Activated T-helper 17 cell treated with anti-CD3 and anti-CD28 coated beads, Interleukin-2, amount 50 U/mL, for 72 hours (primary cell): ENCODE measurements at regions not wholly inside any gene's neighbourhood (a gene's known extent, or its start where the extent isn't known, plus 50 kb on each side); places are given as distances from the start of the nearest gene placed in this dataset.
"Not testable (repeated sequence)": the region's sequence is repeated elsewhere in the genome, so short reads cannot be mapped to it uniquely, and the experiment has no call there.

ENCODE experiments used
- ATAC-seq: fragments of 150-1000 bp; cut with Tn5 transposase; replicated peaks from 2 replicates; pipeline ENCODE4 v1.10.0; 2021; ENCODE audit warnings: mild to moderate bottlenecking, moderate library complexity
- H3K27ac Mint-ChIP-seq: one replicate; pipeline ENCODE4 v1.8.0; 2022; ENCODE audit warnings: mixed read lengths
- H3K27me3 Mint-ChIP-seq: one replicate; pipeline ENCODE4 v1.8.0; 2022; ENCODE audit warnings: mixed read lengths
- H3K36me3 Mint-ChIP-seq: one replicate; pipeline ENCODE4 v1.8.0; 2022; ENCODE audit warnings: low read depth, mild to moderate bottlenecking, mixed read lengths
- H3K4me1 Mint-ChIP-seq: one replicate; pipeline ENCODE4 v1.8.0; 2022; ENCODE audit warnings: mixed read lengths
- H3K4me3 Mint-ChIP-seq: one replicate; pipeline ENCODE4 v1.8.0; 2022; ENCODE audit warnings: mild to moderate bottlenecking, mixed read lengths
- H3K9me3 Mint-ChIP-seq: one replicate; pipeline ENCODE4 v1.8.0; 2022; ENCODE audit warnings: mixed read lengths

DNA sequence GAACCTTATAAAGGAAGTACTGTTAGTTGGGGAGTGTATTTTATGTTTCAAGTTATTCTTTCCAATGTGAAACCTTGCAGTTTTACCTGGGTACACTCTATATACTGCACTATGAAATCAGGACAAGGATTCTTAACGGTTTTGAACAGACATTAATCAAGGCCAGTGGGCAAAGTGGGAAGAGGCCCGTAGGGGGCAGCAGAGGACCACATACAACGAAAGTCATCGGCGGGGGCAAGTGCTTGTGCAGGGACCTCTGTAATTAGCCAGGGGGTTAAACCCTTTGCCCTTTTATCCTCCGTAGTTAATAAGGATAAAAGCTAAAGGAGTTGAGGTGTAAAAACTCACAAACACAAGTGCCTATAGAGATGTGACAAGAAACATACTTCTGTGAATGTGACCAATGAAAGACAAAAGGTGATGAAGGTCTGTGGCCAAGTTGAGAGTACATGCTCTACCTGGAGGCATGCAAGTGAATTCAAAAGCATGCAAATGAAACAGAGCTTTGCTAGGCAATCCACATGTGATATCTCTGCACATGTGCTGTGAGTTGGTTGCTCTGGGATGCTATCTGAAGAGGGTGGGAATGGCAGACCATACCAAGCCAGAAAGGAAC is 392.7 kb upstream of the MAN1A1 start:
- no peaks in the 10 kb centered on the region for H3K9me3 Mint-ChIP-seq
- H3K36me3 Mint-ChIP-seq, result no peaks in the 10 kb centered on the region
- no peaks in the 10 kb centered on the region for H3K4me1 Mint-ChIP-seq
- no peaks in the 10 kb centered on the region for H3K27me3 Mint-ChIP-seq
- ATAC-seq, result peak; percentile 56
- H3K27ac Mint-ChIP-seq, result no peak overlapping the region
- no peak overlapping the region for H3K4me3 Mint-ChIP-seq

DNA sequence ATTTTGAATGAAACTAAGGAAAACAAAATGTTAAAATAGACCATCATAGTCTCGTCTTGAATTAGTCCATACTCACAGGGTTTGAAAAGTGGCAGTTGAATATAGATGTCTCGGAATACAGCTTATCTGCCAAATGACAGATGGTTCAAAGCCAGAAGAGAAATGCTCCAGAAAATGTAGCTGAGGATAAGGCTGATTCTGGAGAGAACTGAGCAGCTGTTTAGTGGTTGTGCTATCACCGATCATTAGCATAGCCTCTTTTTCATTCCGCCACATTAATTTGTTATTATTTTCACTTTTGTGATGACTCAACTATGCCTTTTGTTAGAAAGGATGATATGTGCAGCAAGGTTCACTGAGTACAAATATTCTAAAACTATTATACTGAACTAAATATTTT is 390.2 kb upstream of the MAN1A1 start:
- ATAC-seq, result no peak
- no peak overlapping the region for H3K4me3 Mint-ChIP-seq
- H3K9me3 Mint-ChIP-seq, result no peaks in the 10 kb centered on the region
- peaks cover 12% of the 10 kb centered on the region for H3K27me3 Mint-ChIP-seq
- no peak overlapping the region for H3K27ac Mint-ChIP-seq
- H3K4me1 Mint-ChIP-seq, result no peaks in the 10 kb centered on the region
- no peaks in the 10 kb centered on the region for H3K36me3 Mint-ChIP-seq

DNA sequence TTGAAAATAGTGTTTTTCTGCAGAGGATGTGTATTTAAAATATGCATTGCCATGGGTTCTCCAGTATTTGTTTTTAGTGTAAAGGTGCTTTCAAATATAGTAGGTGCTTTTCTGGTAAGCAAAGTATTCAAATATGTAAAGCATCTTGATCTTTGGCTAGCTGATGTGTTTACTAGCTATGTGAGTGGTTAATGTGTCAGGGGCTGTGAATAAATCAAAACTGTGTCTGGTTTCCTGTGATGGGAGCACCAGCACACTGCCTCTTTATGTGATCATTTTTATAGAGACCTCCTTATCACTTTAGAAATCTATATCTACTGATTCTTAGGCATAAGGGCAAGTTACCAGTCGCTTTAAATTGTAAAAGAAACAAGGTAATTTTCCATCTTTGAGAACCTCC is 388.9 kb upstream of the MAN1A1 start:
- ATAC-seq, result no peak
- H3K9me3 Mint-ChIP-seq, result no peaks in the 10 kb centered on the region
- H3K4me3 Mint-ChIP-seq, result no peak overlapping the region
- H3K36me3 Mint-ChIP-seq, result no peaks in the 10 kb centered on the region
- peaks cover 16% of the 10 kb centered on the region for H3K27me3 Mint-ChIP-seq
- H3K4me1 Mint-ChIP-seq, result no peaks in the 10 kb centered on the region
- H3K27ac Mint-ChIP-seq, result no peak overlapping the region

- H3K36me3 Mint-ChIP-seq, result no peaks in the 10 kb centered on the region
These were observed 386.9 kb upstream of the MAN1A1 start for GRCh38 chr6:119736296-119737021.

DNA sequence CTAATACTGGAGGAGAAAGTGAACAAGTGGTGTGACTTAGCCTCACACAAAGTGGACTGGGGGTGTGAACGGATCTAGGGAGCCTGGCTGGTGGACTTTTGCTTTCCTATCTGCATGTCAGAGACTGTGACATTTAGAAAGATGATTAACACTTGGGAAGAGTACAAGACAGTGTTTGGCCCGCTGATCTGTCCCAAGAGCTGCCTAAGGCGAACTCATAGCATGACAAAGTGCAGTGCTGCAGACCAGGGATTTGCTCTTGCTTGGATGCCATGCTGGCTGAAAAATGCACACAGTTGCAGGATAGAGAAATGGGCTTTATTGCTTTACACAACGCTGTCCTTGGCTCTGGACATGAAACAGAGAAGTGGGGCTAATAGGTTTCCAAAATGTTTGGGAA is 386.0 kb upstream of the MAN1A1 start:
- H3K27me3 Mint-ChIP-seq, result peaks cover 17% of the 10 kb centered on the region
- no peak for ATAC-seq
- no peak overlapping the region for H3K4me3 Mint-ChIP-seq
- H3K4me1 Mint-ChIP-seq, result no peaks in the 10 kb centered on the region
- no peak overlapping the region for H3K27ac Mint-ChIP-seq
- H3K9me3 Mint-ChIP-seq, result no peaks in the 10 kb centered on the region
- H3K36me3 Mint-ChIP-seq, result no peaks in the 10 kb centered on the region

More at GRCh38 chr6:119736296-119737021, 386.9 kb upstream of the MAN1A1 start:
- Mint-ChIP-seq H3K4me1 (no peaks in the 10 kb centered on the region), H3K27ac (no peak overlapping the region), H3K4me3 (no peak overlapping the region), H3K27me3 (peaks cover 17% of the 10 kb centered on the region), H3K9me3 (no peaks in the 10 kb centered on the region)
- no peak for ATAC-seq

DNA sequence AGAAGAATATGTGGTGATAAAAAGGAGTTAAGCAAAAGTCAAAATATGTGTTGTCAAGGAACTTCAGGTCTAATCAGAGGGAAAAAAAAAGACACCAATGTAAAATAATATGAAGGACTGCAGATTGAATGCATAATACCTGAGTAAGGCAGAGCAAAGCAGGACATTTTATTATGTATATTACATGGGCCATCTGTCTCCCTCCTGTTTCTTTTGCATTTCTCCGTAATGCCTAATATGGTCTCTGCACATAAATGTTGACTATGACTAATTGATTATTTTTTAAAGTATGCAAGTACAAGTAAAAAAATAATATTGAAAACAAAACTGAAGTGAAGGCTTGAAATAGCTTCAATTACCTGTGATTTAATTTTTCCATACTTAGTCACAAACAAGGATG is 384.7 kb upstream of the MAN1A1 start:
- H3K9me3 Mint-ChIP-seq, result no peaks in the 10 kb centered on the region
- no peak for ATAC-seq
- no peaks in the 10 kb centered on the region for H3K4me1 Mint-ChIP-seq
- peaks cover 17% of the 10 kb centered on the region for H3K27me3 Mint-ChIP-seq
- H3K27ac Mint-ChIP-seq, result no peak overlapping the region
- H3K36me3 Mint-ChIP-seq, result no peaks in the 10 kb centered on the region
- H3K4me3 Mint-ChIP-seq, result no peak overlapping the region

- Mint-ChIP-seq H3K4me3 (no peak overlapping the region), H3K27ac (no peak overlapping the region), H3K9me3 (no peaks in the 10 kb centered on the region), H3K36me3 (no peaks in the 10 kb centered on the region), H3K27me3 (peaks cover 9% of the 10 kb centered on the region), H3K4me1 (no peaks in the 10 kb centered on the region)
- ATAC-seq, result no peak
These were observed 379.4 kb upstream of the MAN1A1 start for GRCh38 chr6:119728935-119729334.

- no peak for ATAC-seq
- Mint-ChIP-seq H3K27ac (no peak overlapping the region), H3K4me3 (no peak overlapping the region), H3K27me3 (peaks cover 3% of the 10 kb centered on the region), H3K4me1 (no peaks in the 10 kb centered on the region), H3K36me3 (no peaks in the 10 kb centered on the region), H3K9me3 (no peaks in the 10 kb centered on the region)
These were observed 378.7 kb upstream of the MAN1A1 start for GRCh38 chr6:119728220-119728750.

GRCh38 chr6:119727504-119728219 is 378.1 kb upstream of the MAN1A1 start:
- Mint-ChIP-seq H3K27me3 (peaks cover 3% of the 10 kb centered on the region), H3K27ac (no peak overlapping the region), H3K4me1 (no peaks in the 10 kb centered on the region), H3K36me3 (no peaks in the 10 kb centered on the region), H3K9me3 (no peaks in the 10 kb centered on the region), H3K4me3 (no peak overlapping the region)
- no peak for ATAC-seq

GRCh38 chr6:119726912-119727311 is 377.4 kb upstream of the MAN1A1 start:
- H3K36me3 Mint-ChIP-seq, result not testable (repeated sequence)

GRCh38 chr6:119726086-119726485 is 376.5 kb upstream of the MAN1A1 start:
- Mint-ChIP-seq H3K27ac (no peak overlapping the region), H3K4me1 (no peaks in the 10 kb centered on the region), H3K4me3 (no peak overlapping the region), H3K36me3 (no peaks in the 10 kb centered on the region), H3K27me3 (peaks cover 3% of the 10 kb centered on the region), H3K9me3 (no peaks in the 10 kb centered on the region)
- ATAC-seq, result no peak

More at GRCh38 chr6:119726912-119727311, 377.4 kb upstream of the MAN1A1 start:
- not testable (repeated sequence) for ATAC-seq, H3K4me3 Mint-ChIP-seq, H3K4me1 Mint-ChIP-seq, H3K27ac Mint-ChIP-seq, H3K27me3 Mint-ChIP-seq, H3K9me3 Mint-ChIP-seq

DNA sequence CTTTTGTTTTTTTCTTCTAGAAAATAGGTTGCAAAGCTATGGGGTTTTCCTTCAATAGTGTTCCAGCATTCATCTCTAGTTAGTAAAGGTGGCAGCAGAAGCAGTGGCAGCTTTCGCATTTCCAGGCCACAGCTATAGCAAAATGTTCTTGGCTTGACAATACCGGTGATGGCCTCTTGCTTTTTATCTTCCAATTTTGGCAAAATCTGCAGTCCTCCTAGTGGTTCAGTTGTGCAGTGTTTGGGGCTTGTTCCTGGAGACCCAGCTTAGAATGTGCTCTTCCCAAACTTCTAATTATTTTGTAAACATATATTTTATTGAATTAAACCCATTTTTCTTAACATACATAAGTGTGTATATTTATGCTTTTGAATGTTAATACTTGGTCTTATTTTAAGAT is 370.6 kb upstream of the MAN1A1 start:
- no peaks in the 10 kb centered on the region for H3K36me3 Mint-ChIP-seq
- no peaks in the 10 kb centered on the region for H3K27me3 Mint-ChIP-seq
- no peak for ATAC-seq
- no peaks in the 10 kb centered on the region for H3K9me3 Mint-ChIP-seq
- H3K4me3 Mint-ChIP-seq, result no peak overlapping the region
- no peaks in the 10 kb centered on the region for H3K4me1 Mint-ChIP-seq
- H3K27ac Mint-ChIP-seq, result no peak overlapping the region

- Mint-ChIP-seq H3K27me3 (no peaks in the 10 kb centered on the region), H3K4me3 (no peak overlapping the region), H3K36me3 (no peaks in the 10 kb centered on the region), H3K27ac (no peak overlapping the region), H3K9me3 (no peaks in the 10 kb centered on the region), H3K4me1 (no peaks in the 10 kb centered on the region)
- no peak for ATAC-seq
These were observed 368.4 kb upstream of the MAN1A1 start for GRCh38 chr6:119717942-119718341.

DNA sequence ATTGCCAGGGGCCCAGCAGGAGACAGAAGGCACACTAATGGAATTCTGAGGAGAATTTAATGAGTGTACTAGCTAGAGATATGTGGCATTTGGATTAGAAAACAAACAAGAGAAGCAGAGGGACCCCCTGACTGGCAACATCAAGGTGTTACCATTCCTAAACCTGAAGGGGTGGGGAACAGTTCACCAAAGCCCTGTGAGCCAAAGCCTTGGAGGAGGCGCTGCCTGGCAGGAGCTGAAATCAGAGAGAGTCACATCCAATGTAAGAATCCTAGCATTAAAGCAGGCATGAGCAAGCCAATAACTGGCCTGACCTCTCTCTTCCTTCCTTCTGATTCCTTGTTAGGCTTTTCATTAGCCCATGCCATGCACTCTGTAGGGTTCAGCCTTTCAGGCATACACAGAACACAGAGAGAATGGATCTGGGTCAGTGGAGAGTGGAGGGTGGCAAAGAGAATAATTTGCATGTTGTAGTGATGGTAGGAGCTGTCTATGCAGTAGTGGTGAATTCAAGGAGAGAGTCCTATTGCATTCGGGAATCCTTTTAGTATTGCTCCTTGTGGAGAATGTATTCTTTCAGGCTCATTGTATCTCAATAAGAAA is 367.2 kb upstream of the MAN1A1 start:
- ATAC-seq, result no peak
- no peaks in the 10 kb centered on the region for H3K36me3 Mint-ChIP-seq
- no peaks in the 10 kb centered on the region for H3K9me3 Mint-ChIP-seq
- H3K4me3 Mint-ChIP-seq, result no peak overlapping the region
- no peak overlapping the region for H3K27ac Mint-ChIP-seq
- no peaks in the 10 kb centered on the region for H3K4me1 Mint-ChIP-seq
- H3K27me3 Mint-ChIP-seq, result no peaks in the 10 kb centered on the region
